ENCODE measurements at regions not wholly inside any gene's neighbourhood (a gene's known extent, or its start where the extent isn't known, plus 50 kb on each side); places are given as distances from the start of the nearest gene placed in this dataset.

- no peak for DNase-seq (ENCODE audit: low spot score in 2 of 2)
- H3K4me1 ChIP-seq, result no peaks in the 10 kb centered on the region
- no peak overlapping the region for H3K4me3 ChIP-seq
- H3K36me3 ChIP-seq (replicated peaks), result no peaks in the 10 kb centered on the region
- no peaks in the 10 kb centered on the region for H3K27me3 ChIP-seq (ENCODE audit: low read depth)
- H3K9me3 ChIP-seq, result no peaks in the 10 kb centered on the region; the same call in 1 of the 2 replicates
- in situ Hi-C loops (cut with MboI; ENCODE audit: low sequenced_read_pairs), result no loop called here
Measured at GRCh38 chr2:355773-356172, 67.9 kb upstream of the ALKAL2 start.

GRCh38 chr2:352696-353095 is 64.8 kb upstream of the ALKAL2 start:
- no peak for DNase-seq (ENCODE audit: low spot score in 2 of 2)
- Histone ChIP-seq H3K9me3 (no peaks in the 10 kb centered on the region; the same call in 1 of the 2 replicates), H3K27me3 (ENCODE audit: low read depth) (no peaks in the 10 kb centered on the region), H3K36me3 (replicated peaks) (no peaks in the 10 kb centered on the region), H3K4me1 (no peaks in the 10 kb centered on the region), H3K4me3 (no peak overlapping the region)
- in situ Hi-C loops (cut with MboI; ENCODE audit: low sequenced_read_pairs), result no loop called here

DNA sequence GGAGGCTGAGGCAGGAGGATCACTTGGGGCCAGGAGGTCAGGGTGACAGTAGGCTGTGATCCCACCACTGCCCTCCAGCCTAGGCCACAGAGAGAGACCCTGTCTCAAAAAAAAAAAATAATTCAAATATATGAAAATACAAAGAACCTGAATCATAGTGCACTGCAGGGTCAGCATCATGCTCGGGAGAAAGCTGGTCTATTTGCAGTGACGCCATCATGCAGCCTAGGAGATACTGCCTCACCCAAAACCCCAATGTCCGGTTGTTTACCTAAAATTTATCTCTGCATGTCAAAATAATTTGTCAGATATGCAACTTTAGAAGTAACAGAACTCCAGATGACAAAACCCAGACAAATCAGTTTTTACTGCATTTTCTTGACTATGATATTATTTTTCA is 61.5 kb upstream of the ALKAL2 start:
- H3K9me3 ChIP-seq, result no peaks in the 10 kb centered on the region
- no peak overlapping the region for H3K4me3 ChIP-seq
- in situ Hi-C loops (cut with MboI; ENCODE audit: low sequenced_read_pairs), result no loop called here
- H3K27me3 ChIP-seq (ENCODE audit: low read depth), result 0 out of 2 replicates have a peak, but pooled peaks cover under 1% of the 10 kb centered on the region
- H3K4me1 ChIP-seq, result no peaks in the 10 kb centered on the region
- DNase-seq (ENCODE audit: low spot score in 2 of 2), result no peak
- H3K36me3 ChIP-seq (replicated peaks), result no peaks in the 10 kb centered on the region

DNA sequence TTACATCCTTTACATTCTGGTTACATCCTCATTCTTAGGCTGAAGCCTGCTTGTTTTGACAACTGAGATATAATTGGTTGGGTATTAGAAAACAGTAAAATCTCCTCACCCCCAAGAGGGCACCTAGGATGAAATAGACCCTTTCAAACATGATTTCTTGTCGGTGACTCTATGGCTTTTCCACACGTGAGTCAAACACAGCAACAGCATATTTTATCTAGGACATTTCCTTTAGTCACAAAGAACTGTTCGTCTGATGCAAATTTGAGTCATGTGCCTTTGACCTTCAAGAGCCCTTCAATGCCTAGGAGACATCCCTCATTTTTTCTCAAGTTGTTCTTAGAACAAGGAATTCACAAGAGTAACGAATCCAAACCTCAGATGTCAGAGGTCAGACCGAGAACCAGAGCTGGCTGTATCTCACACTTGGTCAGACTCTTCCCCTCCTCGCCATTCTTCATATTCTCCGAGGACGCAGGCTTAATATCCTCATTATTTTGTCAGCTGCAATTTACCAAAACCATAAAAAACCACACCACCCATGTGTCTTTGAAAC is 60.5 kb upstream of the ALKAL2 start:
- Histone ChIP-seq H3K4me1 (no peaks in the 10 kb centered on the region), H3K36me3 (replicated peaks) (no peaks in the 10 kb centered on the region), H3K4me3 (no peak overlapping the region), H3K9me3 (no peaks in the 10 kb centered on the region), H3K27me3 (ENCODE audit: low read depth) (0 out of 2 replicates have a peak, but pooled peaks cover 2% of the 10 kb centered on the region)
- DNase-seq (ENCODE audit: low spot score in 2 of 2), result no peak
- in situ Hi-C loops (cut with MboI; ENCODE audit: low sequenced_read_pairs), result no loop called here

GRCh38 chr2:344811-345210 is 56.9 kb upstream of the ALKAL2 start:
- H3K4me3 ChIP-seq, result no peak overlapping the region
- H3K4me1 ChIP-seq, result no peaks in the 10 kb centered on the region
- 0 out of 2 replicates have a peak, but pooled peaks cover 2% of the 10 kb centered on the region for H3K27me3 ChIP-seq (ENCODE audit: low read depth)
- in situ Hi-C loops (cut with MboI; ENCODE audit: low sequenced_read_pairs), result no loop called here
- no peak for DNase-seq (ENCODE audit: low spot score in 2 of 2)
- H3K36me3 ChIP-seq (replicated peaks), result no peaks in the 10 kb centered on the region
- no peaks in the 10 kb centered on the region for H3K9me3 ChIP-seq

GRCh38 chr2:343355-343754 is 55.5 kb upstream of the ALKAL2 start:
- DNase-seq (ENCODE audit: low spot score in 2 of 2), result no peak
- in situ Hi-C loops (cut with MboI; ENCODE audit: low sequenced_read_pairs), result no loop called here
- no peaks in the 10 kb centered on the region for H3K9me3 ChIP-seq
- 0 out of 2 replicates have a peak, but pooled peaks cover 2% of the 10 kb centered on the region for H3K27me3 ChIP-seq (ENCODE audit: low read depth)
- H3K4me1 ChIP-seq, result no peaks in the 10 kb centered on the region
- H3K36me3 ChIP-seq (replicated peaks), result no peaks in the 10 kb centered on the region
- H3K4me3 ChIP-seq, result no peak overlapping the region

GRCh38 chr2:341912-342311 is 54.0 kb upstream of the ALKAL2 start:
- H3K4me3 ChIP-seq, result no peak overlapping the region
- no peaks in the 10 kb centered on the region for H3K9me3 ChIP-seq
- in situ Hi-C loops (cut with MboI; ENCODE audit: low sequenced_read_pairs), result no loop called here
- no peaks in the 10 kb centered on the region for H3K36me3 ChIP-seq (replicated peaks)
- DNase-seq (ENCODE audit: low spot score in 2 of 2), result no peak
- H3K27me3 ChIP-seq (ENCODE audit: low read depth), result 0 out of 2 replicates have a peak, but pooled peaks cover 2% of the 10 kb centered on the region
- no peaks in the 10 kb centered on the region for H3K4me1 ChIP-seq

GRCh38 chr2:341017-341542 is 53.2 kb upstream of the ALKAL2 start:
- H3K9me3 ChIP-seq, result no peaks in the 10 kb centered on the region
- no peaks in the 10 kb centered on the region for H3K36me3 ChIP-seq (replicated peaks)
- in situ Hi-C loops (cut with MboI; ENCODE audit: low sequenced_read_pairs), result no loop called here

More at GRCh38 chr2:341017-341542, 53.2 kb upstream of the ALKAL2 start:
- Histone ChIP-seq H3K4me1 (no peaks in the 10 kb centered on the region), H3K4me3 (no peak overlapping the region), H3K27me3 (ENCODE audit: low read depth) (0 out of 2 replicates have a peak, but pooled peaks cover 2% of the 10 kb centered on the region)
- no peak for DNase-seq (ENCODE audit: low spot score in 2 of 2)
